Spleen (tissue), 7 donors: ENCODE measurements at regions not wholly inside any gene's neighbourhood (a gene's known extent, or its start where the extent isn't known, plus 50 kb on each side); places are given as distances from the start of the nearest gene placed in this dataset.

Experiments used
- CTCF ChIP-seq, 11 experiments: fragments of 200-600 bp in 7 of 11; fragments of 450-650 bp in 4 of 11; sonication (generic) in 4 of 11; IDR thresholded peaks in 8 of 11; conservative IDR thresholded peaks in 3 of 11; 1 replicate in 7 of 11; 2 replicates in 4 of 11; pipeline versions ENCODE4 v1.4.0 to v1.8.0; 2016 to 2021; ENCODE audit warnings: antibody characterized with exemption in 11 of 11, inconsistent platforms in 4 of 11, mild to moderate bottlenecking in 1 of 11
- POLR2A ChIP-seq, 3 donors: fragments of 450-650 bp; IDR thresholded peaks; one replicate each; pipeline ENCODE4 v1.5.1; 2017; ENCODE audit warnings: antibody characterized with exemption in 3 of 3, mild to moderate bottlenecking in 1 of 3
- POLR2AphosphoS5 ChIP-seq, 3 donors: sonication (generic); formaldehyde crosslinking; IDR thresholded peaks; one replicate each; pipeline ENCODE4 v1.5.1; 2017; ENCODE audit warnings: antibody characterized with exemption in 3 of 3
- donor health status: DM: no; HTN: no; CAD: no; lungs with moderate emphysema.
- donor health status: DM: no; HTN: no; CAD: no.
- donor health status: DM: no; HTN: no; CAD: no.

- TF ChIP-seq CTCF (IDR thresholded peaks at IDR 0.05 in 8 of 11, conservative IDR thresholded peaks at IDR 0.05 in 3 of 11) (no peak), POLR2A (IDR thresholded peaks at IDR 0.05) (no peak), POLR2AphosphoS5 (IDR thresholded peaks at IDR 0.05) (no peak)
Measured at GRCh38 chr22:27270818-27271510, 530.6 kb downstream of the MN1 start.
